Keratinocyte (primary cell): ENCODE measurements at regions not wholly inside any gene's neighbourhood (a gene's known extent, or its start where the extent isn't known, plus 50 kb on each side); places are given as distances from the start of the nearest gene placed in this dataset.

Experiments used
- DNase-seq: peaks from one replicate; pipeline ENCODE4 v3.0.0-alpha.2; 2011; ENCODE audit warnings: low read depth, missing footprints, low spot score
- FAIRE-seq: peaks from 2 replicates; lab custom pipeline; 2011; peaks lifted over from hg19 to GRCh38; lab: Jason Lieb, UNC
- H2AFZ ChIP-seq: 2 replicates; pipeline ENCODE4 v1.6.0; 2012; ENCODE audit warnings: low read length, control low read depth, inconsistent platforms; ENCODE audit not compliant: control insufficient read depth
- H3K27ac ChIP-seq: 2 replicates; pipeline ENCODE4 v1.5.1; 2011; ENCODE audit warnings: low read length; ENCODE audit not compliant: control insufficient read depth, insufficient read depth
- H3K27me3 ChIP-seq: 3 replicates; pipeline ENCODE4 v1.6.0; 2011; ENCODE audit warnings: low read length; ENCODE audit not compliant: control insufficient read depth, insufficient read depth; ENCODE audit errors: extremely low read depth
- H3K36me3 ChIP-seq, 2 experiments: 2 replicates in 1 of 2; 3 replicates in 1 of 2; pipeline ENCODE4 v1.5.1; 2011; ENCODE audit warnings: low read length in 2 of 2, mild to moderate bottlenecking in 1 of 2; ENCODE audit not compliant: control insufficient read depth in 2 of 2, insufficient read depth in 2 of 2; ENCODE audit errors: extremely low read depth in 1 of 2
- H3K4me1 ChIP-seq: 3 replicates; pipeline ENCODE4 v1.5.1; 2011; ENCODE audit warnings: low read length; ENCODE audit not compliant: control insufficient read depth, insufficient read depth; ENCODE audit errors: extremely low read depth
- H3K4me2 ChIP-seq: 3 replicates; pipeline ENCODE4 v1.6.0; 2011; ENCODE audit warnings: low read depth, low read length; ENCODE audit not compliant: control insufficient read depth, insufficient read depth; ENCODE audit errors: extremely low read depth
- H3K4me3 ChIP-seq, 3 experiments: fragments of 200-600 bp in 1 of 3; sonication (generic) in 1 of 3; 2 replicates in 2 of 3; 3 replicates in 1 of 3; pipeline ENCODE4 v1.5.1; 2011 to 2016; ENCODE audit warnings: low read length in 3 of 3, mild to moderate bottlenecking in 3 of 3, control low read depth in 2 of 3, inconsistent platforms in 1 of 3, low read depth in 1 of 3, mixed read lengths in 1 of 3, mixed run types in 1 of 3, moderate library complexity in 1 of 3; ENCODE audit not compliant: control insufficient read depth in 2 of 3, insufficient read depth in 2 of 3; ENCODE audit errors: extremely low read depth in 1 of 3
- H3K79me2 ChIP-seq: 2 replicates; pipeline ENCODE4 v1.6.0; 2012; ENCODE audit warnings: low read length; ENCODE audit not compliant: control insufficient read depth, insufficient read depth
- H3K9ac ChIP-seq: 3 replicates; pipeline ENCODE4 v1.6.0; 2011; ENCODE audit warnings: low read length; ENCODE audit not compliant: control insufficient read depth, insufficient read depth; ENCODE audit errors: extremely low read depth
- H3K9me1 ChIP-seq: 3 replicates; pipeline ENCODE4 v1.6.0; 2011; ENCODE audit warnings: low read length; ENCODE audit not compliant: control insufficient read depth, insufficient read depth; ENCODE audit errors: extremely low read depth
- H3K9me3 ChIP-seq: 2 replicates; pipeline ENCODE4 v1.5.1; 2012; ENCODE audit warnings: low read depth, low read length; ENCODE audit not compliant: control insufficient read depth
- H4K20me1 ChIP-seq: 3 replicates; pipeline ENCODE4 v1.6.0; 2011; ENCODE audit warnings: low read length; ENCODE audit not compliant: control insufficient read depth, insufficient read depth; ENCODE audit errors: extremely low read depth
- CTCF ChIP-seq, 3 experiments: IDR thresholded peaks in 1 of 3; conservative IDR thresholded peaks in 1 of 3; optimal IDR thresholded peaks in 1 of 3; 2 replicates in 2 of 3; 3 replicates in 1 of 3; pipeline versions ENCODE3 to v1.5.1; 2011; ENCODE audit warnings: low read length in 3 of 3, mild to moderate bottlenecking in 3 of 3, moderate library complexity in 2 of 3, control low read depth in 1 of 3, inconsistent platforms in 1 of 3; ENCODE audit not compliant: insufficient read depth in 2 of 3; ENCODE audit errors: extremely low read depth in 1 of 3
- EZH2 ChIP-seq: IDR thresholded peaks from one replicate; pipeline ENCODE4 v1.6.1; 2012; ENCODE audit warnings: inconsistent platforms, mild to moderate bottlenecking, low read length, moderate library complexity
- dilution Hi-C: fragments of 300-500 bp; cut with MboI; formaldehyde crosslinking; loops from one replicate; pipeline ENCODE4 v1.7.0; 2020; ENCODE audit warnings: low sequenced_read_pairs; ENCODE audit not compliant: extremely low pct_ligation_motif_present

DNA sequence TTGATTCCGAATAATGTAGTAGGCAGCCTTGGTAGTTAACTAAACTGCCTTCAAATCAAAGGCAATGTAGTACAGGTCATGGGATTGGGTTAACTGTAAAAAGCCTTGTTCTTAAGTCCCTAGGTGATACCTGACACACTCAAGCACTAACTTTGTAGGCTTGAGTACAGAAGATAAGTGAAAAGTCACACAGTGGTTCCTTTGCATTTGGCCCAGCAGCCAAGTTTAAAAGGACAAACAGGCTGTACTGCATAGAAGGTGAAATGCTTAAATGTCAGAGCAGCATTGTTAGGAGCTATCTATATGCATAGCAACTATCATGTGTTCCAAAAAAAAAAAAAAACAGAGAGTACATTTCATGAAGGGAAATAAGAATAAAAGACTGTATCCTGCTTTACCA is 178.4 kb downstream of the ATOH1 start:
- DNase-seq (no peak), FAIRE-seq (no peak)
- Histone ChIP-seq H3K4me3 (no peak overlapping the region), H3K27me3 (no peaks in the 10 kb centered on the region), H3K79me2 (no peaks in the 10 kb centered on the region), H3K36me3 (no peaks in the 10 kb centered on the region), H3K4me2 (no peak overlapping the region), H3K9me3 (no peaks in the 10 kb centered on the region), H3K9ac (no peak overlapping the region), H3K4me1 (no peaks in the 10 kb centered on the region), H4K20me1 (no peaks in the 10 kb centered on the region), H3K9me1 (no peaks in the 10 kb centered on the region), H2AFZ (no peak overlapping the region), H3K27ac (no peak overlapping the region)
- dilution Hi-C loops, result no loop called here
- TF ChIP-seq CTCF (optimal IDR thresholded peaks at IDR 0.05 in 1 of 3, IDR thresholded peaks at IDR 0.05 in 1 of 3, conservative IDR thresholded peaks at IDR 0.05 in 1 of 3; ENCODE audit: extremely low read depth in 1 of 3, insufficient read depth in 2 of 3, low read length in 3 of 3) (no peak), EZH2 (no peak)

DNA sequence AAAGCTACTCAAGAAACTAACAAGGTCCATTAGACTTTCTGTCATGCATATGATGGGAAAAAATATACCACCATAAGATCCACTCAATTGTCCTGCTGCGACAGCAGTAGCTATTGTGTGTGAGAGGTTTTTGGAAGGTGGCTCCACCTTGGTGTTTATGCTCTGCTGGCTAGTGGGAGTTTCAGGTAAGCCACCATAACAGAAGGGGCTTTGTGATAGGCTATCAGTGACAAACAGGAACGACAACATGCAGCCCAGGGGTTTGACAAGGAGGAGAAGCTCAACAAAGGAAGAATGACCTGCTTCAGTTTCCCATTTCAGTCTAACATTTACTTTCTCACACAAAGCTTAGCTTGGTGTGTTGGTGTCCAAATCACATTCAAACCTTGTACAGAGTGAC is 182.6 kb downstream of the ATOH1 start:
- no peak overlapping the region for H2AFZ ChIP-seq
- no peak overlapping the region for H3K27ac ChIP-seq
- H3K27me3 ChIP-seq, result no peaks in the 10 kb centered on the region
- H3K4me1 ChIP-seq, result no peaks in the 10 kb centered on the region
- no peaks in the 10 kb centered on the region for H4K20me1 ChIP-seq
- FAIRE-seq (no peak), DNase-seq (no peak)
- no peak overlapping the region for H3K4me3 ChIP-seq
- H3K36me3 ChIP-seq, result no peaks in the 10 kb centered on the region
- H3K4me2 ChIP-seq, result no peak overlapping the region
- no peaks in the 10 kb centered on the region for H3K79me2 ChIP-seq
- H3K9ac ChIP-seq, result no peak overlapping the region
- H3K9me3 ChIP-seq, result no peaks in the 10 kb centered on the region
- TF ChIP-seq EZH2 (no peak), CTCF (optimal IDR thresholded peaks at IDR 0.05 in 1 of 3, IDR thresholded peaks at IDR 0.05 in 1 of 3, conservative IDR thresholded peaks at IDR 0.05 in 1 of 3; ENCODE audit: extremely low read depth in 1 of 3, insufficient read depth in 2 of 3, low read length in 3 of 3) (no peak)
- dilution Hi-C loops, result no loop called here
- H3K9me1 ChIP-seq, result no peaks in the 10 kb centered on the region
